H1 (cell line): ENCODE measurements at regions not wholly inside any gene's neighbourhood (a gene's known extent, or its start where the extent isn't known, plus 50 kb on each side); places are given as distances from the start of the nearest gene placed in this dataset.
"Not testable (repeated sequence)": the region's sequence is repeated elsewhere in the genome, so short reads cannot be mapped to it uniquely, and the experiment has no call there.

Experiments
- TAF1 ChIP-seq: IDR thresholded peaks from 2 replicates; pipeline ENCODE4 v1.6.1; 2011; ENCODE audit warnings: mild to moderate bottlenecking, low read depth, low read length
- TF ChIP-seq, protein P1 (sequence below), 3 experiments: IDR thresholded peaks; 1 replicate in 2 of 3; 2 replicates in 1 of 3; pipeline versions ENCODE4 v1.5.1 to v1.6.1; 2011; ENCODE audit warnings: low read length in 3 of 3, mild to moderate bottlenecking in 3 of 3, inconsistent platforms in 2 of 3, low read depth in 1 of 3, moderate library complexity in 1 of 3; ENCODE audit not compliant: insufficient read depth in 1 of 3; ENCODE audit errors: control extremely low read depth in 1 of 3

DNA sequence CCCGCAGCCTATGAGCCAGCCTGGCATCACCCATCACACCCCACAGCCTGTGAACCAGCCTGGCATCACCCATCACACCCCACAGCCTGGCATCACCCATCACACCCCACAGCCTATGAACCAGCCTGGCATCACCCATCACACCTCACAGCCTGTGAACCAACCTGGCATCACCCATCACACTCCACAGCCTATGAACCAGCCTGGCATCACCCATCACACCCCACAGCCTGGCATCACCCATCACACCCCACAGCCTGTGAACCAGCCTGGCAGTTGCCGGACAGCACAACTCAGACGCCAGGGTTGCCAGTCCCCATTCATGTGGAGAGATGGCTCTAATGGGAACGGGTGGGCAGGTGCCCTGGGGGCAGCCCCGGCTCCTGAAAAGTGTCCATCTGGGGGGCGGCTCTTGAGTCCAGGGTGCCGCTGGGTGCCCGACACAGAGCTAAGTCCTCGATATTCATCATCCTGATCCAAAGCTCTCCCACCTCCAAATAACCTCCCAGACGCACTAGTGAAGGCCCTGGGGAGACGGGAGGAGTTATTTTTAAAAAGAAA, 116.9 kb upstream of the AFDN start:
- TF ChIP-seq, protein P1, sequence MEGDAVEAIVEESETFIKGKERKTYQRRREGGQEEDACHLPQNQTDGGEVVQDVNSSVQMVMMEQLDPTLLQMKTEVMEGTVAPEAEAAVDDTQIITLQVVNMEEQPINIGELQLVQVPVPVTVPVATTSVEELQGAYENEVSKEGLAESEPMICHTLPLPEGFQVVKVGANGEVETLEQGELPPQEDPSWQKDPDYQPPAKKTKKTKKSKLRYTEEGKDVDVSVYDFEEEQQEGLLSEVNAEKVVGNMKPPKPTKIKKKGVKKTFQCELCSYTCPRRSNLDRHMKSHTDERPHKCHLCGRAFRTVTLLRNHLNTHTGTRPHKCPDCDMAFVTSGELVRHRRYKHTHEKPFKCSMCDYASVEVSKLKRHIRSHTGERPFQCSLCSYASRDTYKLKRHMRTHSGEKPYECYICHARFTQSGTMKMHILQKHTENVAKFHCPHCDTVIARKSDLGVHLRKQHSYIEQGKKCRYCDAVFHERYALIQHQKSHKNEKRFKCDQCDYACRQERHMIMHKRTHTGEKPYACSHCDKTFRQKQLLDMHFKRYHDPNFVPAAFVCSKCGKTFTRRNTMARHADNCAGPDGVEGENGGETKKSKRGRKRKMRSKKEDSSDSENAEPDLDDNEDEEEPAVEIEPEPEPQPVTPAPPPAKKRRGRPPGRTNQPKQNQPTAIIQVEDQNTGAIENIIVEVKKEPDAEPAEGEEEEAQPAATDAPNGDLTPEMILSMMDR (IDR thresholded peaks at IDR 0.05; ENCODE audit: control extremely low read depth in 1 of 3, insufficient read depth in 1 of 3, low read depth in 1 of 3, low read length in 3 of 3), result not testable (repeated sequence)
- not testable (repeated sequence) for TF ChIP-seq TAF1
